Stimulated activated CD8-positive, alpha-beta memory T cell treated with anti-CD3 and anti-CD28 coated beads, Interleukin-2, amount 100 ng/mL, for 48 hours (primary cell): ENCODE measurements at regions not wholly inside any gene's neighbourhood (a gene's known extent, or its start where the extent isn't known, plus 50 kb on each side); places are given as distances from the start of the nearest gene placed in this dataset.

ENCODE experiments used
- DNase-seq, 2 donors: peaks; one replicate each; pipeline ENCODE4 v3.0.0-alpha.2; 2020; ENCODE audit warnings: low read depth in 2 of 2

- no peak for DNase-seq
Measured at GRCh38 chr21:41653243-41653953, 113.5 kb downstream of the RIPK4 start.

- no peak for DNase-seq
Measured at GRCh38 chr21:41651830-41652229, 115.0 kb downstream of the RIPK4 start.

GRCh38 chr21:41651406-41651805, 115.4 kb downstream of the RIPK4 start:
- no peak for DNase-seq

- no peak for DNase-seq
Measured at GRCh38 chr21:41650526-41651145, 116.2 kb downstream of the RIPK4 start.

GRCh38 chr21:41648591-41649031, 118.2 kb downstream of the RIPK4 start:
- no peak for DNase-seq

GRCh38 chr21:41647806-41648561, 118.9 kb downstream of the RIPK4 start:
- no peak for DNase-seq

- DNase-seq: no peak
Measured at GRCh38 chr21:41643246-41643966, 123.4 kb downstream of the RIPK4 start.

GRCh38 chr21:41641821-41642701, 124.8 kb downstream of the RIPK4 start:
- DNase-seq: no peak

GRCh38 chr21:41641510-41641815, 125.4 kb downstream of the RIPK4 start:
- no peak for DNase-seq

- no peak for DNase-seq
Measured at GRCh38 chr21:41640748-41641509, 125.9 kb downstream of the RIPK4 start.

GRCh38 chr21:41639766-41640165, 127.1 kb downstream of the RIPK4 start:
- DNase-seq: no peak

- DNase-seq: no peak
Measured at GRCh38 chr21:41639336-41639735, 127.5 kb downstream of the RIPK4 start.

- no peak for DNase-seq
Measured at GRCh38 chr21:41638201-41638790, 128.6 kb downstream of the RIPK4 start.

GRCh38 chr21:41636636-41637630, 129.0 kb upstream of the TMPRSS2 start:
- DNase-seq: no peak

- no peak for DNase-seq
Measured at GRCh38 chr21:41635874-41636273, 127.9 kb upstream of the TMPRSS2 start.

- no peak for DNase-seq
Measured at GRCh38 chr21:41634858-41635257, 126.9 kb upstream of the TMPRSS2 start.

- no peak for DNase-seq
Measured at GRCh38 chr21:41634211-41634694, 126.3 kb upstream of the TMPRSS2 start.

GRCh38 chr21:41633627-41634026, 125.7 kb upstream of the TMPRSS2 start:
- no peak for DNase-seq
